ENCODE measurements at regions not wholly inside any gene's neighbourhood (a gene's known extent, or its start where the extent isn't known, plus 50 kb on each side); places are given as distances from the start of the nearest gene placed in this dataset.

DNA sequence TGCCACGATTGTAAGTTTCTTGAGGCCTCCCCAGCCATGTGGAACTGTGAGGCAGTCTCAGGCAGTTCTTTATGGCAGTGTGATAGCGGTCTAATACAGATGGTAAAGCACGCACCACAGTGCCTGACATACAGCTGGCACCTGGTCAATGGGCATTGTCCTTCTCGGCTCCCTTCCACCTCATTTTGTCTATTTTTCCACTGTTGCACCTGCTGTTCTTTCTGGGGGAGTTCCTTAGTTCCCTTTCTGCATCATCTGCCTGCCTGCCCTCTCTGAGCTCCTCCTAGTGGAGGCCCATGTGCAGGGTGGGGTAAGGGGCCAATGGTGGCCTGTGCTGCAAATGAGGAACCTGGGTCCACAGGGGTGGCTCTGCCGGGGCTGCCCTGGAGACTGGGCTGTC lies 157.6 kb downstream of the LPIN1 start:
- DNase-seq (ENCODE audit: low spot score) (no peak), ATAC-seq (no peak)
- Mint-ChIP-seq H3K4me1 (ENCODE audit: low read depth in 2 of 2) (peaks cover 0 to 2% of the 10 kb centered on the region in 2 donors), H3K9me3 (no peaks in the 10 kb centered on the region), H3K4me3 (no peak overlapping the region), H3K27me3 (peaks cover 16 to 26% of the 10 kb centered on the region in 2 donors), H3K36me3 (no peaks in the 10 kb centered on the region), H3K27ac (no peak overlapping the region)

DNA sequence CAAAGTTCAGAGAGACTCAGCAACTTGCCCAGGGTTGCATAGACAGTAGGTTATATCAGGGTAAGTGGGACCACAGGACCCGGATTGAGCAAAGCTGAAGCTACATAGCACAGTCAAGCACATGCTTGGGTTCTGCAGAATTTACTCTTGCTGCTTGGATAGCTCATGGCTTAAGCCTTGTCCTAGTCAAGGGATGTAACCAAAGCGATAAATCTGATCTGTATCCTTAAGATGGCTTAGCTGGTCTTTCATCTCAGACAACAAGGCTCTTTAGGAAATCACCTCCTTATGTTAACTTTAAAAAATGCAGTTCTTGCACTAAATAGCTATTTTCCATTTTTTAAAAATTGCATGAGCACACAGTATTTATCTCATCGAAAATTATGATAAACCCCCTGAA lies 158.5 kb downstream of the LPIN1 start:
- ATAC-seq (no peak), DNase-seq (ENCODE audit: low spot score) (no peak)
- Mint-ChIP-seq H3K36me3 (no peaks in the 10 kb centered on the region), H3K9me3 (no peaks in the 10 kb centered on the region), H3K27me3 (peaks cover 18 to 26% of the 10 kb centered on the region in 2 donors), H3K4me3 (no peak overlapping the region), H3K4me1 (ENCODE audit: low read depth in 2 of 2) (peaks cover 0 to 2% of the 10 kb centered on the region in 2 donors), H3K27ac (no peak overlapping the region)

DNA sequence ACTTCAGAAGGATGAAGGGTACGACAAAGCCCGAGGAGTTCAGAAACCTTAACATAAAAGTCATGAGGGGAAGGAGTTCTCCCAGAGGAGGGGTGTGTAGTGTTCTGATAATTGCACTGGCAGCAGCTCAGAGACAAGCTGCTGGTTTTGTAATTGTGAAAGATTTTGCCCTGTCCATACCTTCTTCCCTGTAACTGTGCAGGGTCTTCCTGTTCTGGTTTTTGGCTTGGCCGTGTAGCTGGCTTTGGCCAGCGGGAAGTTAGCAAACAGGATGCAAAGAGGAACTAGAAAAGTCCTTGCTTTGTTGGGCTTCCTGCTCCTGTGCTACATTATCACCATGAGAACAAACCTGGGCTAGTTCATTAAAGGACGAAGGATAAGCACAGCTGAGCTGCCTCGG lies 160.8 kb downstream of the LPIN1 start:
- Mint-ChIP-seq H3K27me3 (peaks cover 15 to 26% of the 10 kb centered on the region in 2 donors), H3K27ac (no peak overlapping the region), H3K4me1 (ENCODE audit: low read depth in 2 of 2) (peaks cover 0 to 2% of the 10 kb centered on the region in 2 donors), H3K4me3 (no peak overlapping the region), H3K9me3 (no peaks in the 10 kb centered on the region), H3K36me3 (no peaks in the 10 kb centered on the region)
- DNase-seq (ENCODE audit: low spot score) (no peak), ATAC-seq (no peak)

DNA sequence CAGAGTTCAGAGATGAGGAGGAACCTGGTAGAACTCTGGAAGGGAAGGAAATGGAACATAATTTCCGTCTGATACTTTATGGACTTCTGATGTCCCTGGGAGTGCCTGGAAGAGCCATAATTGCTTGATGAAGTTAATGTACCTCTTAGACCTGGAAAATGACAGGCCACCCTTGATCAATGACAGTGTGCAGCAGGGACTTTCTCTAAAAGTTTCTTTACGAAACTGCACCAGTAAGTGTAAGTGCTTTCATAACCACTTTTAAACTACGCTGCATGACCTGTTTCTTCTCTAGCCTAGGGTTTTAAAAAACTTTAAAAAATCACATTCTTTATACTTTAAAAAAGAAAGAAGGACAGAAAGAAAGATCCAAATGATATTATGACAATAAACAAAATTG lies 164.5 kb downstream of the LPIN1 start:
- DNase-seq (ENCODE audit: low spot score) = no peak
- Mint-ChIP-seq H3K4me3 (no peak overlapping the region), H3K36me3 (peaks cover 9% of the 10 kb centered on the region), H3K9me3 (peaks cover 3% of the 10 kb centered on the region), H3K4me1 (ENCODE audit: low read depth in 2 of 2) (no peaks in the 10 kb centered on the region), H3K27ac (no peak overlapping the region), H3K27me3 (peaks cover 0 to 8% of the 10 kb centered on the region in 2 donors)
- no peak for ATAC-seq

DNA sequence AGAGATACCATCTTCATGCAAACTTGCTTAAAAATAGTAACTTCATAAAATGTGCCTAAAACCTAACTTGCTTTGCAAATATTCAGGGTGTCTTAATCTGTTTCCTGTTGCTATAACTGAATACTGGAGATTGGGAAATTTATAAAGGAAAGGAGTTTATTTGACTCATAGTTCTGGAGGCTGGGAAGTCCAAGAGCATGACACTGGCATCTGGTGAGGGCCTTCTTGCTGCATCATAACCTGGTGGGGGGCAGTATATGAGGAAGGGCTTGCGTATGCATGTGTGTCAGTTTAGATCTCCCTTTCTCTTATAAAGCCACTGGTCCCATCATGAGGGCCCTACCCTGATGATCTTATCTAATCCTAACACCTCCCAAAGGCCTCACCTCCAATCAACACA lies 166.5 kb downstream of the LPIN1 start:
- DNase-seq (ENCODE audit: low spot score) = no peak

DNA sequence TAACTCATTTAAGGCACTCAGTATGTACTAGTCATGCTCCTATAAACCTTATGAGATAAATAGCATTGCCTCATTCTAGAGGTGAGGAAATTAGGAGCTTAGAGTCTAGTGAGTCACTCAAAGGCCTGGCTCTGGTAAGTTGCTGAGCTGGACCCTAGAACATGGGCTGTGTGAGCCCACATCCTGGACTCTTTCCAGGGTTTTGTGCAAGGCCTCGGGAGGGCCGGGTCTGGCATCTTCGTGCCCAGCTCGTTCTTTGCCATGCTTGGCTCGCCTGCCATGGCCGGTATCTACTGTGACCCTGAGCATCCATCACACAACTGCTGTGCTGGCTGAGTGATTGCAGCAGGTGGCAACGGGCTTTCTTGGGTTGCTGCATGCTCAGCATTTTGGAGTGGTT lies 168.0 kb downstream of the LPIN1 start:
- H3K27me3 Mint-ChIP-seq = peaks cover 9 to 18% of the 10 kb centered on the region in 2 donors
- ATAC-seq = peak in 1 of 2 donors; percentile 52
- no peak for DNase-seq (ENCODE audit: low spot score)
- H3K4me3 Mint-ChIP-seq = no peak overlapping the region
- H3K27ac Mint-ChIP-seq = no peak overlapping the region
- peaks cover 3% of the 10 kb centered on the region for H3K9me3 Mint-ChIP-seq
- H3K4me1 Mint-ChIP-seq (ENCODE audit: low read depth in 2 of 2) = no peaks in the 10 kb centered on the region
- peaks cover 9% of the 10 kb centered on the region for H3K36me3 Mint-ChIP-seq

More for the DNA sequence above, 166.5 kb downstream of the LPIN1 start:
- Mint-ChIP-seq H3K27me3 (peaks cover 9 to 17% of the 10 kb centered on the region in 2 donors), H3K36me3 (peaks cover 9% of the 10 kb centered on the region), H3K9me3 (peaks cover 3% of the 10 kb centered on the region), H3K4me3 (no peak overlapping the region), H3K4me1 (ENCODE audit: low read depth in 2 of 2) (no peaks in the 10 kb centered on the region), H3K27ac (no peak overlapping the region)
- no peak for ATAC-seq

DNA sequence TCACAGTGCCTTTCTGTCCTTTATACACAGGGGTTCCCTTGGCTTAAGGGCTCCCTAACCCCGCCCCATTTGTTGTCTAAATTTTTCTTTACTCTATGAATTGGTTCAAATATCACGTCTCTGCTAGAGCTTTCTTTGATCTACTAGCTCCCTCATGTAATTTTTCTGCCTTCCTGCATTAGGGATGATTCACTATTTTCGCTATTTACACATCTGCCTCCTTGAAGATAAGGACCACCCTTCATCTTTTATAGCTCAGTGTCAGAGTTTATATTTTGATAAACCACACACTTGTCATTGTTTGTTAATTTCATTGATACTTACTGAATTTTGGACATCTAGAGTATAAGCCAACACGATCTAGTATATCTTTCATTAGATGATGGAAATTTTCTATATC lies 169.2 kb downstream of the LPIN1 start:
- H3K36me3 Mint-ChIP-seq = peaks cover 9% of the 10 kb centered on the region
- no peak overlapping the region for H3K27ac Mint-ChIP-seq
- peaks cover 16% of the 10 kb centered on the region in 2 donors for H3K27me3 Mint-ChIP-seq
- H3K9me3 Mint-ChIP-seq = peaks cover 3% of the 10 kb centered on the region
- no peak for ATAC-seq
- H3K4me3 Mint-ChIP-seq = no peak overlapping the region
- no peak for DNase-seq (ENCODE audit: low spot score)
- H3K4me1 Mint-ChIP-seq (ENCODE audit: low read depth in 2 of 2) = no peaks in the 10 kb centered on the region

DNA sequence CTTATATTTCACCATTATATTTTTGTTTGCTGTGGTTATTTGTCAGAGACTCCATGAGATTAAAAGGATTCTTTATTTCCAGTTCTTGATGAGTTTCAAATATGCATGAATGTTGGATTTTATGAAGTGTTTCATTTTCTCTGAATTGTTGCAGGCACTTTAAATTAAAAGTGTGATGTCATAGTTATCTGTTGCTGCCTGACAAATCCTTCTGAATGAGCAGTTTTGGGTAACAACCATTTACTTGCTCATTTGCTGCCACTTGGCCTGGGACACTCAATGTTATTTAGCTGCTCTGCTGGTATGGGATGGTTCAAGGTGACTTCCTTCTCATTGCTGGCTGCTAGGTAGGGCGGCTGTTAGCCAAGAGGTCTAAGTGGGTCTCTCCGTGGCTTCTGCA lies 173.5 kb downstream of the LPIN1 start:
- Mint-ChIP-seq H3K4me1 (ENCODE audit: low read depth in 2 of 2) (peaks cover 0 to 5% of the 10 kb centered on the region in 2 donors), H3K27ac (no peak overlapping the region), H3K36me3 (no peaks in the 10 kb centered on the region)

DNA sequence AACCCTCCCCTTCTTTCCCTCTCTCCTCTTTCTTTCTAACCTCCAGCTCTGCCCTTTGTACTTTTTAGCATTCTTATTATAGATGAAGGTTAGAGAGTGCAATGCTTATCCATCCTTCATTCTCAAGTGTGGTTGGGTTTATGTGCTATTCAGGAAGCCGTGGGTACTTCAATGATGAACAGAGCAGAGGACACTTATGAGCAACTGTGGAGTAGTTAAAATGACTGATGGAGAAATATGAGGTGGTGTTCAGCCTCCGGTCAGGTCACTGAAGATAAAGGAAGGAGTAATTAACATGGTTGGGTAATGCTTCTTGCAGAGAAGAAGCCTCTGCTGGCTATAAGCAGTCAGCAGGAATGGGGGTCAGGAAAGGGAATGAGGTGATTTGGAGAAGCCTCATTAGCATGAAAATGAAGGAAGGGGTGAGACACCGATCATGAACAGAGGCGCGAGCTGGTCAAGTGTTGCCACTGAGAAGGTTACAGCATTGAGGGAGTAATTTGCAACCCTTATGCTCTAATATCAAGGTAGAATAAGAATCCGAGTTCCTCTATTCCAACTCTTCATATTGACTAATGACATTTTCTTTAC lies 174.7 kb downstream of the LPIN1 start:
- Mint-ChIP-seq H3K4me3 (no peak overlapping the region), H3K27ac (no peak overlapping the region), H3K27me3 (peaks cover 31 to 39% of the 10 kb centered on the region in 2 donors), H3K9me3 (no peaks in the 10 kb centered on the region), H3K36me3 (no peaks in the 10 kb centered on the region), H3K4me1 (ENCODE audit: low read depth in 2 of 2) (peaks cover 0 to 5% of the 10 kb centered on the region in 2 donors)
- no peak for ATAC-seq
- no peak for DNase-seq (ENCODE audit: low spot score)

More for the DNA sequence above, 173.5 kb downstream of the LPIN1 start:
- ATAC-seq (no peak), DNase-seq (ENCODE audit: low spot score) (no peak)
- Mint-ChIP-seq H3K9me3 (no peaks in the 10 kb centered on the region), H3K27me3 (peaks cover 34 to 39% of the 10 kb centered on the region in 2 donors), H3K4me3 (no peak overlapping the region)

DNA sequence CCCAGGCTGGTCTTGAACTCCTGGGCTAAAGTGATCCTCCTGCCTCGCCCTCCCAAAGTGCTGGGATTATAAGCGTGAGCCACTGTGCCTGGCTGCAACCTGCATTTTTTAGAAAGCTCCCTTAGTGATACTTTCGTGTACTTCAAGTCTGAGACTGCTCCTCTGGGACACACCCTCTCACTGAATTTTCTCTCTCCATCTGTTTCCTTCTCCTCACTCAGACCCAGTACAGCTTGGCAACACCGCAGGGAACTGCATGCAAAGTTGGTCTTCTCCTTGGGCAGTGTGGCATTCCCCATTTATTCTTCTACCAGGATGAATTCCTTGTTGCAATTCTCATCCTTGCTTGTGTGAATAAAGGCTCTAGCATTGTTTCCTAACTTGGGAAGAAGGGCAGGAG lies 175.9 kb downstream of the LPIN1 start:
- ATAC-seq (no peak), DNase-seq (ENCODE audit: low spot score) (no peak)
- Mint-ChIP-seq H3K4me3 (no peak overlapping the region), H3K36me3 (no peaks in the 10 kb centered on the region), H3K27me3 (peaks cover 22 to 33% of the 10 kb centered on the region in 2 donors), H3K27ac (no peak overlapping the region), H3K4me1 (ENCODE audit: low read depth in 2 of 2) (peaks cover 0 to 5% of the 10 kb centered on the region in 2 donors), H3K9me3 (no peaks in the 10 kb centered on the region)

DNA sequence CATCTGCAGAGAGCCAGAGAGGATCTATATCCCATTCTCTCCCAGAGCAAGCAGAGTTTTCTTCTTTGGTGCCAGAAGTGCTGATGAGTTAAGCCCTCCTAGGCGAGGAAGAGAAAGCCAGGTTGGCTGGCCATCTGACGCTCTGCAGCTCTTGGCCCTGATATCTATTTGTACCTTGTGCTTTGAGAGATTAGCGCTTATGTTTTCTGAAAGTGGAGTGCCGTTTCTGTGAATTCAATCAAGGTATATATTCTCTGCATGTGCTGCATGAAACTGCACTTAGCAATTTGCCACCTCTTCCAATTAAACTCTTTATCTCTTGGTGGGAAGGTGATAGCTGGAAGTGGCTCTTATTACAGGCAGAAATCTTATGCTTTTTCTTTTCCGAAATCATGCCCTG lies 177.5 kb downstream of the LPIN1 start:
- Mint-ChIP-seq H3K4me1 (ENCODE audit: low read depth in 2 of 2) (peaks cover 0 to 5% of the 10 kb centered on the region in 2 donors), H3K36me3 (no peaks in the 10 kb centered on the region), H3K27me3 (peaks cover 27 to 44% of the 10 kb centered on the region in 2 donors), H3K4me3 (no peak overlapping the region), H3K27ac (no peak overlapping the region), H3K9me3 (no peaks in the 10 kb centered on the region)
- no peak for DNase-seq (ENCODE audit: low spot score)
- no peak for ATAC-seq

DNA sequence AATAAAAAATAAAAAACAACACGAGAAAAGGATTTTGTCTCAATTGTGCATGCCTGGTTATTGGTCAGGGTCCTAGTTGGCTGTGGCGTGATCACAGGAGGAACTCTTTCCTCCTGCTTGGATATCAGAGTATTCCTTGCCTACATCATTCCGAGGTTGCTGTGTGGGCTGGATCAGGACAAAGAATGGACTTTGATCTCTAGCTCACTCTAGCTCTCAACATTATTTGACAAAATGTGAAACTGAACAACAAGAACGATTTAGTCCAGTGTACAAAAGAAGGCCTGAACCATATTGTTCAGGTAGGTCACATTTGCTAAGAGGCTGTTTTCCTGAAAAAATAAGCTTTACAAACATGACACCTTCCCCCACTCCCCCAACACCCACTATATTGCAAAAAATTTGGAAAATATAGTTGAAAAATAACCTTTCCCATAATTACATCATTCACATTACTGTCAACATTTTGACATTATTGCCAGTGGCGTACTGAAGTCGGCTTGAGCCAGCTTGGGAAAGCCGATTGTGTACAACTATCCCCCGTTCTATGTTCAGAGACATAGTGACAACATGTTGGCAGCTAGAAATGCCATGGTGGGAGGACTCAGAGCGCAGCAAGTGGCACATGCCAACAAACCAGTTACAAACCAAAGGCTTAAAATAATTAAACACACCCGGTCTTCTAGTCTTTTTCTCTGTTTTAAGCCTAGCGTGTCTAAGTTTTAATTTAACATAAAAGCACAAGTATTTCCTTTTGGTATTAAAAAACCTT lies 179.0 kb downstream of the LPIN1 start:
- Mint-ChIP-seq H3K9me3 (no peaks in the 10 kb centered on the region), H3K36me3 (no peaks in the 10 kb centered on the region), H3K4me1 (ENCODE audit: low read depth in 2 of 2) (peaks cover 0 to 5% of the 10 kb centered on the region in 2 donors), H3K27ac (no peak overlapping the region), H3K4me3 (no peak overlapping the region), H3K27me3 (peaks cover 31 to 38% of the 10 kb centered on the region in 2 donors)
- ATAC-seq (no peak), DNase-seq (ENCODE audit: low spot score) (no peak)

DNA sequence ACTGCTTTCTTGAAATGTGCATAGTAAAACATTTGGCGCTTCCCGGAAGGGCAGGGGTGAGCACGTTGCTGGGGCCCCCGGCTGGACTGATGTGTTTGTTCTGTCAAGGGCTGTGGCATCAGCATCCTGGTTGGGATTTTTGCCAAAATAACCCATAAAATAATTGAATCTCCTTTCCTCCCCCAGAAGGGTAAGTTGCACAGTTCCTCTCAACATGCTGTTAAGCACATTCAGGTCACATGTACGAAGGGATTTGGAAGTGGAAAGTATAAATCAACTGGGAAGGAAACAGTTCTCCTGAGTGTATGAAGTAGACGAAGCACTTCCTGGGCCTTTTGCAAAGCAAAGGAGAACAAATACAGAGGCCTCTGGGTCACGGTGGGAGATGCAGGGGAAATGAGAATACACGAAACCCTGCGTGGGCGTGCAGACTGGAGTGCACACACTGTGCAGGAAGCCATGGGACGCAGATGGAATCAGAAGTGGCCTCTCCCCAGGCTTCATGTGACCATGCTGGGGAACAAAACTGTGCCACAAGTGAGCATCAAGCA lies 183.9 kb downstream of the LPIN1 start:
- H3K27ac Mint-ChIP-seq = no peak overlapping the region
- no peak overlapping the region for H3K4me3 Mint-ChIP-seq
- H3K36me3 Mint-ChIP-seq = no peaks in the 10 kb centered on the region

DNA sequence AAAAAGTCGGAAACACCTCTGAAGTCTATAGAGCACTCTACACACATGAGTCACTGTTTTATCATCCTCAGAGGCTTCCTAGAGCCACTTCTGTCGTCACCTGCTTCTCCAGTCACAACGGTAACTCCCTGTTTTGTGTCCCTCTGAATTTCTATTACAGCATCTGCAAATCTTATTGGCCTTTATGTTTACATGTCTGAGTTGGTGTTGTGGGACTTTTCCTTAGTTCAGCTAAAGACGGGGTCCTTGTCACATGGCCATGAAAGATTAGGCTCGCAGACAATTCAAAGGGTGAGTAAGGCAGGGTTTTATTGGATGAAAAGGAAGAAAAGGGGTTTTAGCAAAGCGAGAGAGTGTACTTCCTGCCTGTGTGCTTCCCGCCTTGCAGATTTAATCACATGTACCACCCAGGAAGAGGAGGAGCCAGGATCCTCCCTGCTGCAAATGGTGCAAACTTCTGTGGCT lies 185.6 kb downstream of the LPIN1 start:
- Mint-ChIP-seq H3K4me1 (ENCODE audit: low read depth in 2 of 2) (peaks cover 6 to 11% of the 10 kb centered on the region in 2 donors), H3K27me3 (peaks cover 20 to 22% of the 10 kb centered on the region in 2 donors), H3K27ac (no peak overlapping the region), H3K36me3 (no peaks in the 10 kb centered on the region), H3K4me3 (no peak overlapping the region), H3K9me3 (no peaks in the 10 kb centered on the region)
- ATAC-seq (no peak), DNase-seq (ENCODE audit: low spot score) (no peak)

More for the DNA sequence above, 183.9 kb downstream of the LPIN1 start:
- Mint-ChIP-seq H3K9me3 (no peaks in the 10 kb centered on the region), H3K27me3 (peaks cover 22% of the 10 kb centered on the region in 2 donors), H3K4me1 (ENCODE audit: low read depth in 2 of 2) (peaks cover 6 to 11% of the 10 kb centered on the region in 2 donors)
- no peak for ATAC-seq
- DNase-seq (ENCODE audit: low spot score) = no peak

Measured in natural killer cell treated with Interleukin-12 subunit alpha and Interleukin-12 subunit beta and Interleukin-15 and Interleukin-18, amount 100 ng/mL, for 72 hours (primary cell).